ENCODE measurements at regions not wholly inside any gene's neighbourhood (a gene's known extent, or its start where the extent isn't known, plus 50 kb on each side); places are given as distances from the start of the nearest gene placed in this dataset.
A peak's percentile ranks its signal among the peaks of the same experiment; 100 is the strongest.
"Not testable (repeated sequence)": the region's sequence is repeated elsewhere in the genome, so short reads cannot be mapped to it uniquely, and the experiment has no call there.

GRCh38 chr10:130283219-130283545 is 147.0 kb downstream of the GLRX3 start:
- Histone ChIP-seq H3K27ac (ENCODE audit: low read depth, low read length) (no peak overlapping the region), H3K4me1 (ENCODE audit: control insufficient read depth in 2 of 2, insufficient read depth in 2 of 2, low read length in 2 of 2) (no peaks in the 10 kb centered on the region), H3K27me3 (ENCODE audit: control insufficient read depth in 2 of 2, insufficient read depth in 2 of 2, low read length in 2 of 2) (no peaks in the 10 kb centered on the region), H3K9me3 (ENCODE audit: control insufficient read depth in 2 of 3, low read length in 3 of 3) (peaks cover 8 to 93% (median 20%) of the 10 kb centered on the region in 3 experiments), H3K4me3 (ENCODE audit: low read length) (no peak overlapping the region), H3K36me3 (ENCODE audit: control insufficient read depth in 2 of 3, insufficient read depth in 3 of 3, low read length in 3 of 3) (no peaks in the 10 kb centered on the region)
- intact Hi-C loops (cut with micrococcal nuclease): no loop called here
- Mint-ChIP-seq H3K4me3 (no peak overlapping the region), H3K27me3 (peaks cover 0 to 14% (median 8%) of the 10 kb centered on the region in 5 donors), H3K36me3 (peaks cover 3 to 44% (median 26%) of the 10 kb centered on the region in 5 donors), H3K4me1 (peaks cover 0 to 7% (median 0%) of the 10 kb centered on the region in 7 donors), H3K27ac (no peak overlapping the region), H3K9me3 (peaks cover 19 to 98% (median 62%) of the 10 kb centered on the region in 11 donors)
- DNase-seq: no peak
- CTCF ChIA-PET: no interaction called here
- ATAC-seq: no peak
- POLR2A ChIA-PET: no interaction called here

GRCh38 chr10:130295761-130296160 is 159.6 kb downstream of the GLRX3 start:
- POLR2A ChIA-PET: not testable (repeated sequence)

GRCh38 chr10:130300608-130301020 is 164.4 kb downstream of the GLRX3 start:
- ChIA-PET POLR2A (interaction anchor here (2.2 kb wide), 1 partner anchor 190 kb away, joined by 23 read pairs; the partner anchor contains the start of gene C10orf143), CTCF (no interaction called here)
- H3K27me3 ChIP-seq (ENCODE audit: control insufficient read depth in 2 of 2, insufficient read depth in 2 of 2, low read length in 2 of 2): no peaks in the 10 kb centered on the region
- intact Hi-C loops (cut with micrococcal nuclease): loop anchor here (2.0 to 5.0 kb wide), 2 partner anchors 190 to 1263 kb away; partner anchors contain the start of gene C10orf143 (in 1 of the 2)
- peaks cover 0 to 5% (median 0%) of the 10 kb centered on the region in 5 donors for H3K27me3 Mint-ChIP-seq
- H3K27ac Mint-ChIP-seq: peak overlapping the region in 1 of 9 donors; percentile 96
- peak overlapping the region in 5 of 10 donors; percentile 69 to 94 (median 81) for H3K4me3 Mint-ChIP-seq
- peak overlapping the region; percentile 61 for H3K27ac ChIP-seq (ENCODE audit: low read depth, low read length)
- ATAC-seq (peak; percentile 53), DNase-seq (peak in 2 of 9 donors; percentile 1 to 2)
- H3K9me3 ChIP-seq (ENCODE audit: control insufficient read depth in 2 of 3, low read length in 3 of 3): peaks cover 0 to 33% (median 0%) of the 10 kb centered on the region in 3 experiments
- peaks cover 0 to 4% of the 10 kb centered on the region in 2 donors for H3K4me1 ChIP-seq (ENCODE audit: control insufficient read depth in 2 of 2, insufficient read depth in 2 of 2, low read length in 2 of 2)
- H3K36me3 ChIP-seq (ENCODE audit: control insufficient read depth in 2 of 3, insufficient read depth in 3 of 3, low read length in 3 of 3): no peaks in the 10 kb centered on the region
- H3K36me3 Mint-ChIP-seq: peaks cover 5 to 32% (median 15%) of the 10 kb centered on the region in 5 donors
- H3K4me3 ChIP-seq (ENCODE audit: low read length): peak overlapping the region; percentile 44
- H3K4me1 Mint-ChIP-seq: peaks cover 0 to 23% (median 12%) of the 10 kb centered on the region in 7 donors
- H3K9me3 Mint-ChIP-seq: peaks cover 16 to 76% (median 50%) of the 10 kb centered on the region in 11 donors

More at GRCh38 chr10:130295761-130296160, 159.6 kb downstream of the GLRX3 start:
- H3K27me3 Mint-ChIP-seq; ATAC-seq; H3K4me3 ChIP-seq (ENCODE audit: low read length); H3K27ac Mint-ChIP-seq; CTCF ChIA-PET; H3K4me1 ChIP-seq (ENCODE audit: control insufficient read depth in 2 of 2, insufficient read depth in 2 of 2, low read length in 2 of 2); H3K4me3 Mint-ChIP-seq; H3K36me3 ChIP-seq (ENCODE audit: control insufficient read depth in 2 of 3, insufficient read depth in 3 of 3, low read length in 3 of 3); H3K27me3 ChIP-seq (ENCODE audit: control insufficient read depth in 2 of 2, insufficient read depth in 2 of 2, low read length in 2 of 2); DNase-seq; H3K4me1 Mint-ChIP-seq; intact Hi-C loops (cut with micrococcal nuclease); H3K27ac ChIP-seq (ENCODE audit: low read depth, low read length): not testable (repeated sequence)
- Mint-ChIP-seq H3K9me3 (peaks cover 9 to 95% (median 55%) of the 10 kb centered on the region in 11 donors), H3K36me3 (peaks cover 5 to 42% (median 10%) of the 10 kb centered on the region in 5 donors)
- peaks cover 0 to 33% (median 0%) of the 10 kb centered on the region in 3 experiments for H3K9me3 ChIP-seq (ENCODE audit: control insufficient read depth in 2 of 3, low read length in 3 of 3)

GRCh38 chr10:130301021-130301892 is 165.1 kb downstream of the GLRX3 start:
- H3K27ac Mint-ChIP-seq: peak overlapping the region; percentile 13 to 96 (median 76)
- H3K27ac ChIP-seq (ENCODE audit: low read depth, low read length): peak overlapping the region; percentile 61
- peak overlapping the region in 9 of 10 donors; percentile 31 to 94 (median 78) for H3K4me3 Mint-ChIP-seq
- no peaks in the 10 kb centered on the region for H3K27me3 ChIP-seq (ENCODE audit: control insufficient read depth in 2 of 2, insufficient read depth in 2 of 2, low read length in 2 of 2)
- peaks cover 0 to 5% (median 0%) of the 10 kb centered on the region in 5 donors for H3K27me3 Mint-ChIP-seq
- H3K4me1 ChIP-seq (ENCODE audit: control insufficient read depth in 2 of 2, insufficient read depth in 2 of 2, low read length in 2 of 2): peaks cover 0 to 4% of the 10 kb centered on the region in 2 donors
- CTCF ChIA-PET: interaction anchor here (0.6 kb wide), 1 partner anchor 873 kb away, joined by 3 read pairs; no protein-coding TSS in a partner anchor
- H3K9me3 Mint-ChIP-seq: peaks cover 20 to 72% (median 49%) of the 10 kb centered on the region in 11 donors
- H3K4me1 Mint-ChIP-seq: peaks cover 0 to 23% (median 12%) of the 10 kb centered on the region in 7 donors
- peaks cover 0 to 33% (median 0%) of the 10 kb centered on the region in 3 experiments for H3K9me3 ChIP-seq (ENCODE audit: control insufficient read depth in 2 of 3, low read length in 3 of 3)
- intact Hi-C loops (cut with micrococcal nuclease): loop anchor here (2.0 to 5.0 kb wide), 2 partner anchors 190 to 1264 kb away; partner anchors contain the start of gene C10orf143 (in 1 of the 2)
- peaks cover 5 to 32% (median 15%) of the 10 kb centered on the region in 5 donors for H3K36me3 Mint-ChIP-seq
- ATAC-seq (peak; percentile 78), DNase-seq (peak; percentile 8 to 81 (median 58))
- H3K4me3 ChIP-seq (ENCODE audit: low read length): peak overlapping the region; percentile 44
- no peaks in the 10 kb centered on the region for H3K36me3 ChIP-seq (ENCODE audit: control insufficient read depth in 2 of 3, insufficient read depth in 3 of 3, low read length in 3 of 3)
- POLR2A ChIA-PET: interaction anchor here (2.2 kb wide), 1 partner anchor 191 kb away, joined by 23 read pairs; the partner anchor contains the start of gene C10orf143

- intact Hi-C loops (cut with micrococcal nuclease): no loop called here
- ATAC-seq (no peak), DNase-seq (no peak)
- Mint-ChIP-seq H3K36me3 (no peaks in the 10 kb centered on the region), H3K4me3 (no peak overlapping the region), H3K27ac (no peak overlapping the region), H3K4me1 (peaks cover 0 to 2% (median 0%) of the 10 kb centered on the region in 7 donors), H3K27me3 (peaks cover 0 to 14% (median 8%) of the 10 kb centered on the region in 5 donors), H3K9me3 (peaks cover 0 to 31% (median 6%) of the 10 kb centered on the region in 11 donors)
- Histone ChIP-seq H3K27ac (ENCODE audit: low read depth, low read length) (no peak overlapping the region), H3K36me3 (ENCODE audit: control insufficient read depth in 2 of 3, insufficient read depth in 3 of 3, low read length in 3 of 3) (no peaks in the 10 kb centered on the region), H3K4me3 (ENCODE audit: low read length) (no peak overlapping the region), H3K9me3 (ENCODE audit: control insufficient read depth in 2 of 3, low read length in 3 of 3) (peaks cover 0 to 10% (median 0%) of the 10 kb centered on the region in 3 experiments), H3K27me3 (ENCODE audit: control insufficient read depth in 2 of 2, insufficient read depth in 2 of 2, low read length in 2 of 2) (no peaks in the 10 kb centered on the region), H3K4me1 (ENCODE audit: control insufficient read depth in 2 of 2, insufficient read depth in 2 of 2, low read length in 2 of 2) (no peaks in the 10 kb centered on the region)
- CTCF ChIA-PET: no interaction called here
- POLR2A ChIA-PET: no interaction called here
Measured at GRCh38 chr10:130326954-130327353, 190.8 kb downstream of the GLRX3 start.

- no peaks in the 10 kb centered on the region for H3K4me1 ChIP-seq (ENCODE audit: control insufficient read depth in 2 of 2, insufficient read depth in 2 of 2, low read length in 2 of 2)
- no peak overlapping the region for H3K27ac ChIP-seq (ENCODE audit: low read depth, low read length)
- peaks cover 0 to 6% (median 0%) of the 10 kb centered on the region in 3 experiments for H3K9me3 ChIP-seq (ENCODE audit: control insufficient read depth in 2 of 3, low read length in 3 of 3)
- H3K27me3 ChIP-seq (ENCODE audit: control insufficient read depth in 2 of 2, insufficient read depth in 2 of 2, low read length in 2 of 2): no peaks in the 10 kb centered on the region
- H3K4me3 ChIP-seq (ENCODE audit: low read length): no peak overlapping the region
- no peak for DNase-seq
- no peak overlapping the region for H3K4me3 Mint-ChIP-seq
- ChIA-PET POLR2A (no interaction called here), CTCF (no interaction called here)
- intact Hi-C loops (cut with micrococcal nuclease): loop anchor here in 1 of 2 donors (10.0 kb wide), 1 partner anchor 135 kb away; no protein-coding TSS in a partner anchor
- H3K27ac Mint-ChIP-seq: no peak overlapping the region
- no peak for ATAC-seq
- peaks cover 0 to 20% (median 3%) of the 10 kb centered on the region in 11 donors for H3K9me3 Mint-ChIP-seq
- H3K36me3 ChIP-seq (ENCODE audit: control insufficient read depth in 2 of 3, insufficient read depth in 3 of 3, low read length in 3 of 3): no peaks in the 10 kb centered on the region
- peaks cover 0 to 14% (median 11%) of the 10 kb centered on the region in 5 donors for H3K27me3 Mint-ChIP-seq
- H3K4me1 Mint-ChIP-seq: peaks cover 0 to 2% (median 0%) of the 10 kb centered on the region in 7 donors
- no peaks in the 10 kb centered on the region for H3K36me3 Mint-ChIP-seq
Measured at GRCh38 chr10:130329792-130330191, 193.6 kb downstream of the GLRX3 start.
